Smooth muscle cell (in vitro differentiated cells): ENCODE measurements at regions not wholly inside any gene's neighbourhood (a gene's known extent, or its start where the extent isn't known, plus 50 kb on each side); places are given as distances from the start of the nearest gene placed in this dataset.

ENCODE experiments used
- DNase-seq: peaks from one replicate; lab custom pipeline; 2025; ENCODE audit not compliant: unreplicated experiment; lab: John Stamatoyannopoulos, UW
- H2AFZ ChIP-seq: fragments of 200-600 bp; sonication (generic); 2 replicates; pipeline ENCODE4 v1.6.0; 2016; ENCODE audit warnings: antibody characterized with exemption, low read depth, mild to moderate bottlenecking
- H3F3A ChIP-seq: fragments of 200-600 bp; sonication (generic); 2 replicates; pipeline ENCODE4 v1.6.0; 2017; ENCODE audit warnings: antibody characterized with exemption, low read depth
- H3K27ac ChIP-seq: fragments of 200-600 bp; sonication (generic); 2 replicates; pipeline ENCODE4 v1.5.1; 2016; ENCODE audit warnings: low read depth, mild to moderate bottlenecking
- H3K27me3 ChIP-seq: fragments of 200-600 bp; sonication (generic); 2 replicates; pipeline ENCODE4 v1.6.1; 2016; ENCODE audit warnings: low read depth, mild to moderate bottlenecking
- H3K36me3 ChIP-seq: fragments of 200-600 bp; sonication (generic); 2 replicates; pipeline ENCODE4 v1.5.1; 2016; ENCODE audit warnings: low read depth
- H3K4me1 ChIP-seq: fragments of 200-600 bp; sonication (generic); 2 replicates; pipeline ENCODE4 v1.5.1; 2016; ENCODE audit warnings: low read depth
- H3K4me2 ChIP-seq: fragments of 200-600 bp; sonication (generic); 2 replicates; pipeline ENCODE4 v1.6.0; 2016; ENCODE audit warnings: mild to moderate bottlenecking
- H3K4me3 ChIP-seq: fragments of 200-600 bp; sonication (generic); 2 replicates; pipeline ENCODE4 v1.5.1; 2016; ENCODE audit warnings: mild to moderate bottlenecking
- H3K79me2 ChIP-seq: fragments of 200-600 bp; sonication (generic); 2 replicates; pipeline ENCODE4 v1.6.0; 2016; ENCODE audit warnings: low read depth, mild to moderate bottlenecking
- H3K9ac ChIP-seq: fragments of 200-600 bp; sonication (generic); 2 replicates; pipeline ENCODE4 v1.6.0; 2016; ENCODE audit warnings: low read depth
- H3K9me3 ChIP-seq: fragments of 200-600 bp; sonication (generic); replicated peaks from 2 replicates; pipeline ENCODE4 v1.5.1; 2016; ENCODE audit warnings: low read depth
- H4K20me1 ChIP-seq: fragments of 200-600 bp; sonication (generic); 2 replicates; pipeline ENCODE4 v1.6.0; 2016; ENCODE audit warnings: low read depth
- WGBS: methylation state at CpG from one replicate; pipeline ENCODE4 v1.1.7; 2016; ENCODE audit warnings: low lambda C conversion rate; 5-methylcytosine and 5-hydroxymethylcytosine counted together
- TF ChIP-seq, protein P1 (sequence below): fragments of 200-600 bp; sonication (generic); IDR thresholded peaks from 2 replicates; pipeline ENCODE4 v1.5.1; 2017; ENCODE audit warnings: borderline replicate concordance, mild to moderate bottlenecking, antibody characterized with exemption; ENCODE audit not compliant: insufficient read depth, poor library complexity, severe bottlenecking

DNA sequence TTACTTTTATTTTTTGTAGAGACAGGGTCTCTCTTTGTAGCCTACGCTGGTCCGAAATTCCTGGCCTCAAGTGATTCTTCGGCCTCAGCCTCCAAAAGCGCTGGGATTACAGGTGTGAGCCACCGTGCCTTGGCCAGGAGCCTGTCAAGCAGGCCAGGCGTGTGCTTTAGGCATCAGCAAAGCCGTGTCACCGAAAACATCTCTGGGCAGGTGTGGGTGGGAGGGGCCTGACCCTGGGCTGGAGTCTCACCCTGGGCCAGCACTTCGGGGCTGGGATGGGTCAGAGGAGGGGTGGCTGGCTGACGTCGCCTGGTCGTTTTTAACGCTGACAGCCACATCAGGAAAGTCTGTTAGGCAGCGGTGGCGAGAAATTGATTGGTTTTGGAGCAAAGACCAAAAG lies 80.9 kb downstream of the UNCX start:
- Histone ChIP-seq H4K20me1 (no peaks in the 10 kb centered on the region), H3K36me3 (no peaks in the 10 kb centered on the region), H3K9ac (no peak overlapping the region), H3K4me2 (no peak overlapping the region), H3K4me3 (no peak overlapping the region), H3K9me3 (no peaks in the 10 kb centered on the region), H3F3A (no peaks in the 10 kb centered on the region), H3K27me3 (no peaks in the 10 kb centered on the region), H3K79me2 (no peaks in the 10 kb centered on the region), H2AFZ (no peak overlapping the region), H3K27ac (no peak overlapping the region), H3K4me1 (no peaks in the 10 kb centered on the region)
- no peak for DNase-seq
- TF ChIP-seq, protein P1, sequence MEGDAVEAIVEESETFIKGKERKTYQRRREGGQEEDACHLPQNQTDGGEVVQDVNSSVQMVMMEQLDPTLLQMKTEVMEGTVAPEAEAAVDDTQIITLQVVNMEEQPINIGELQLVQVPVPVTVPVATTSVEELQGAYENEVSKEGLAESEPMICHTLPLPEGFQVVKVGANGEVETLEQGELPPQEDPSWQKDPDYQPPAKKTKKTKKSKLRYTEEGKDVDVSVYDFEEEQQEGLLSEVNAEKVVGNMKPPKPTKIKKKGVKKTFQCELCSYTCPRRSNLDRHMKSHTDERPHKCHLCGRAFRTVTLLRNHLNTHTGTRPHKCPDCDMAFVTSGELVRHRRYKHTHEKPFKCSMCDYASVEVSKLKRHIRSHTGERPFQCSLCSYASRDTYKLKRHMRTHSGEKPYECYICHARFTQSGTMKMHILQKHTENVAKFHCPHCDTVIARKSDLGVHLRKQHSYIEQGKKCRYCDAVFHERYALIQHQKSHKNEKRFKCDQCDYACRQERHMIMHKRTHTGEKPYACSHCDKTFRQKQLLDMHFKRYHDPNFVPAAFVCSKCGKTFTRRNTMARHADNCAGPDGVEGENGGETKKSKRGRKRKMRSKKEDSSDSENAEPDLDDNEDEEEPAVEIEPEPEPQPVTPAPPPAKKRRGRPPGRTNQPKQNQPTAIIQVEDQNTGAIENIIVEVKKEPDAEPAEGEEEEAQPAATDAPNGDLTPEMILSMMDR = no peak
- WGBS = 82% methylated on average over 15 of the region's 15 CpGs

- H3K79me2 ChIP-seq = no peaks in the 10 kb centered on the region
- H3K9ac ChIP-seq = no peak overlapping the region
- TF ChIP-seq, protein P1 = no peak
- 92% methylated on average over 28 of the region's 28 CpGs for WGBS
- H3K27me3 ChIP-seq = no peaks in the 10 kb centered on the region
- H2AFZ ChIP-seq = no peak overlapping the region
- no peaks in the 10 kb centered on the region for H3K4me1 ChIP-seq
- H3K27ac ChIP-seq = no peak overlapping the region
- no peaks in the 10 kb centered on the region for H3K36me3 ChIP-seq
- DNase-seq = no peak
- H3K9me3 ChIP-seq = no peaks in the 10 kb centered on the region
- no peak overlapping the region for H3K4me2 ChIP-seq
- no peaks in the 10 kb centered on the region for H3F3A ChIP-seq
- H3K4me3 ChIP-seq = no peak overlapping the region
- no peaks in the 10 kb centered on the region for H4K20me1 ChIP-seq
Observed at GRCh38 chr7:1314021-1314907, 81.6 kb downstream of the UNCX start.

- no peaks in the 10 kb centered on the region for H3K9me3 ChIP-seq
- H3K4me3 ChIP-seq = no peak overlapping the region
- H3K79me2 ChIP-seq = no peaks in the 10 kb centered on the region
- no peak overlapping the region for H3K9ac ChIP-seq
- no peak overlapping the region for H3K27ac ChIP-seq
- H4K20me1 ChIP-seq = no peaks in the 10 kb centered on the region
- no peak for DNase-seq
- no peaks in the 10 kb centered on the region for H3K36me3 ChIP-seq
- no peaks in the 10 kb centered on the region for H3F3A ChIP-seq
- H2AFZ ChIP-seq = no peak overlapping the region
- 94% methylated on average over 23 of the region's 26 CpGs for WGBS
- no peaks in the 10 kb centered on the region for H3K4me1 ChIP-seq
- H3K4me2 ChIP-seq = no peak overlapping the region
- TF ChIP-seq, protein P1 = no peak
- H3K27me3 ChIP-seq = no peaks in the 10 kb centered on the region
Observed at GRCh38 chr7:1314908-1315450, 82.3 kb downstream of the UNCX start.
